ENCODE measurements at regions not wholly inside any gene's neighbourhood (a gene's known extent, or its start where the extent isn't known, plus 50 kb on each side); places are given as distances from the start of the nearest gene placed in this dataset.
"Not testable (repeated sequence)": the region's sequence is repeated elsewhere in the genome, so short reads cannot be mapped to it uniquely, and the experiment has no call there.

GRCh38 chr20:30579824-30580438 lies 677.5 kb upstream of the DEFB115 start:
- peak; percentile 71 for DNase-seq (ENCODE audit: low spot score)
- in situ Hi-C loops (cut with HindIII; ENCODE audit: low sequenced_read_pairs): not testable (repeated sequence)

- in situ Hi-C loops (cut with HindIII; ENCODE audit: low sequenced_read_pairs); DNase-seq (ENCODE audit: low spot score): not testable (repeated sequence)
These were observed 675.6 kb upstream of the DEFB115 start for GRCh38 chr20:30581839-30582238.

- in situ Hi-C loops (cut with HindIII; ENCODE audit: low sequenced_read_pairs); DNase-seq (ENCODE audit: low spot score): not testable (repeated sequence)
These were observed 673.1 kb upstream of the DEFB115 start for GRCh38 chr20:30584403-30584802.

GRCh38 chr20:30585244-30585796 lies 672.1 kb upstream of the DEFB115 start:
- in situ Hi-C loops (cut with HindIII; ENCODE audit: low sequenced_read_pairs): not testable (repeated sequence)
- DNase-seq (ENCODE audit: low spot score): peak; percentile 40

- DNase-seq (ENCODE audit: low spot score); in situ Hi-C loops (cut with HindIII; ENCODE audit: low sequenced_read_pairs): not testable (repeated sequence)
These were observed 671.3 kb upstream of the DEFB115 start for GRCh38 chr20:30586178-30586577.

GRCh38 chr20:30593572-30593971 lies 663.9 kb upstream of the DEFB115 start:
- in situ Hi-C loops (cut with HindIII; ENCODE audit: low sequenced_read_pairs): no loop called here
- DNase-seq (ENCODE audit: low spot score): no peak

GRCh38 chr20:30594112-30594511 lies 663.4 kb upstream of the DEFB115 start:
- in situ Hi-C loops (cut with HindIII; ENCODE audit: low sequenced_read_pairs): no loop called here
- no peak for DNase-seq (ENCODE audit: low spot score)

- in situ Hi-C loops (cut with HindIII; ENCODE audit: low sequenced_read_pairs): no loop called here
- no peak for DNase-seq (ENCODE audit: low spot score)
These were observed 661.8 kb upstream of the DEFB115 start for GRCh38 chr20:30595698-30596097.

- DNase-seq (ENCODE audit: low spot score); in situ Hi-C loops (cut with HindIII; ENCODE audit: low sequenced_read_pairs): not testable (repeated sequence)
These were observed 660.0 kb upstream of the DEFB115 start for GRCh38 chr20:30597429-30597828.

GRCh38 chr20:30598460-30599230 lies 658.8 kb upstream of the DEFB115 start:
- in situ Hi-C loops (cut with HindIII; ENCODE audit: low sequenced_read_pairs): no loop called here
- DNase-seq (ENCODE audit: low spot score): no peak

GRCh38 chr20:30599990-30600389 lies 657.5 kb upstream of the DEFB115 start:
- in situ Hi-C loops (cut with HindIII; ENCODE audit: low sequenced_read_pairs): no loop called here

GRCh38 chr20:30601974-30602373 lies 655.5 kb upstream of the DEFB115 start:
- in situ Hi-C loops (cut with HindIII; ENCODE audit: low sequenced_read_pairs): no loop called here
- no peak for DNase-seq (ENCODE audit: low spot score)

More at GRCh38 chr20:30599990-30600389, 657.5 kb upstream of the DEFB115 start:
- DNase-seq (ENCODE audit: low spot score): no peak

- DNase-seq (ENCODE audit: low spot score): no peak
- in situ Hi-C loops (cut with HindIII; ENCODE audit: low sequenced_read_pairs): no loop called here
These were observed 655.0 kb upstream of the DEFB115 start for GRCh38 chr20:30602424-30602823.

- DNase-seq (ENCODE audit: low spot score): no peak
- in situ Hi-C loops (cut with HindIII; ENCODE audit: low sequenced_read_pairs): no loop called here
These were observed 650.5 kb upstream of the DEFB115 start for GRCh38 chr20:30606990-30607389.

GRCh38 chr20:30610029-30610693 lies 647.3 kb upstream of the DEFB115 start:
- in situ Hi-C loops (cut with HindIII; ENCODE audit: low sequenced_read_pairs): no loop called here
- DNase-seq (ENCODE audit: low spot score): no peak

- in situ Hi-C loops (cut with HindIII; ENCODE audit: low sequenced_read_pairs): no loop called here
- no peak for DNase-seq (ENCODE audit: low spot score)
These were observed 646.7 kb upstream of the DEFB115 start for GRCh38 chr20:30610751-30611150.

- no peak for DNase-seq (ENCODE audit: low spot score)
- in situ Hi-C loops (cut with HindIII; ENCODE audit: low sequenced_read_pairs): no loop called here
These were observed 646.1 kb upstream of the DEFB115 start for GRCh38 chr20:30611239-30611984.

GRCh38 chr20:30612344-30612743 lies 645.1 kb upstream of the DEFB115 start:
- in situ Hi-C loops (cut with HindIII; ENCODE audit: low sequenced_read_pairs): no loop called here

GRCh38 chr20:30621346-30621745 lies 636.1 kb upstream of the DEFB115 start:
- in situ Hi-C loops (cut with HindIII; ENCODE audit: low sequenced_read_pairs); DNase-seq (ENCODE audit: low spot score): not testable (repeated sequence)

More at GRCh38 chr20:30612344-30612743, 645.1 kb upstream of the DEFB115 start:
- no peak for DNase-seq (ENCODE audit: low spot score)
